ENCODE measurements at regions not wholly inside any gene's neighbourhood (a gene's known extent, or its start where the extent isn't known, plus 50 kb on each side); places are given as distances from the start of the nearest gene placed in this dataset.

DNA sequence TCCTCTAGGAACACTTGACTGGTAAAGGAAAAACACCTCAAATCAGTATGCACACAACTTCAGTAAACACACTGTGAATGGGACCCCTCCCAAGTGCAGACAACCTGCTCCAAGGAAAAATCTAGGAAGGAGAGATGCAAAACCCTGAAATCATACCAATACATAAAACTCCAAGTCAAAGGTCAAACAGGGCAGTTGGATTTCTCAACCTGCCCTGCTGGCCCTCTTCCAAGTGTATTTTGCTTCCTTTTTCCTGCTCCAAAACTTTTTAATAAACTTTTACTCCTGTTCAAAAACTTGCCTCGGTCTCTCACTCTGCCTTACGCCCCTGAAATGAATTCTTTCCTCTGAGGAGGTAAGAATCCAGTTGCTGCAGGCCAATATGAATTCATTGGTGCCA, 665.1 kb downstream of the SORCS1 start:
- dilution Hi-C loops (cut with MboI; ENCODE audit: extremely low pct_ligation_motif_present, low sequenced_read_pairs): no loop called here
- FAIRE-seq: no peak
- no peak for TF ChIP-seq GATA2 (IDR thresholded peaks at IDR 0.05; ENCODE audit: insufficient read depth, insufficient read length, low read depth, low read length)

DNA sequence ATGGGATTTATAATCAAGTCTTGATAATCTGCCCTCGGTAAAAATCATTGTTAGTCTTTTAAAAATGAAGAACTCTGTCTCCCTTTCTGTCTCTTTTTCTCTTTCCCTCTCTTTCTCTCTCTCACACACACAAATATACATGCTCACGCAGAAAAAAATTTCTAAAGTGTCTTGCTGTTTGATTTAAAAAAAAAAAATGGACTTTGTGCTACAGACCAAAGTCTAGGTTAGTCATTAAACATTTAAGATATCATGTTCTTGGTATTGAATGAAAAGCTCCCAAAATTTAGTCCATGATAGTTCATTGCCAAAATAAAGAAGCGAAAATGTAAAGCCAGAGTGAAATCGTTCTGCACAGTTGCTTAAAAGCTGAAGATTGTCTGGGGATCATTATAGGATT, 665.8 kb downstream of the SORCS1 start:
- H3K27ac ChIP-seq (ENCODE audit: insufficient read depth, low read depth, low read length): no peak overlapping the region
- dilution Hi-C loops (cut with MboI; ENCODE audit: extremely low pct_ligation_motif_present, low sequenced_read_pairs): no loop called here

More for the DNA sequence above, 665.1 kb downstream of the SORCS1 start:
- H2AFZ ChIP-seq (ENCODE audit: low read depth, low read length): no peak overlapping the region
- no peak overlapping the region for H3K9ac ChIP-seq (replicated peaks; ENCODE audit: extremely low read depth, insufficient read depth, low read length)
- H3K4me2 ChIP-seq (ENCODE audit: insufficient read depth, low read length): no peak overlapping the region
- H4K20me1 ChIP-seq (replicated peaks; ENCODE audit: control insufficient read depth, extremely low read depth, insufficient read depth, low read length): no peaks in the 10 kb centered on the region
- H3K4me1 ChIP-seq (ENCODE audit: control insufficient read depth, extremely low read depth, insufficient read depth, low read length): no peaks in the 10 kb centered on the region
- POLR2A ChIA-PET: no interaction called here
- H3K4me3 ChIP-seq (replicated peaks in 1 of 3; ENCODE audit: insufficient read depth in 1 of 3, low read depth in 1 of 3, low read length in 3 of 3): no peak overlapping the region
- intact Hi-C loops (cut with micrococcal nuclease): no loop called here
- no peaks in the 10 kb centered on the region for H3K9me1 ChIP-seq (replicated peaks; ENCODE audit: control insufficient read depth, extremely low read depth, insufficient read depth, low read length)
- H3K27ac ChIP-seq (ENCODE audit: insufficient read depth, low read depth, low read length): no peak overlapping the region
- H3K79me2 ChIP-seq (ENCODE audit: control insufficient read depth, insufficient read depth, low read length): no peaks in the 10 kb centered on the region
- CTCF ChIA-PET: no interaction called here
- no peaks in the 10 kb centered on the region for H3K9me3 ChIP-seq (replicated peaks; ENCODE audit: control insufficient read depth, insufficient read depth, low read length)
- no peak for DNase-seq (ENCODE audit: low read depth, low spot score)
- no TSS peak for BruUV-seq (replicated peaks)
- no peaks in the 10 kb centered on the region for H3K36me3 ChIP-seq (ENCODE audit: control insufficient read depth in 2 of 2, extremely low read depth in 1 of 2, insufficient read depth in 2 of 2, low read length in 2 of 2)
- no peaks in the 10 kb centered on the region for H3K27me3 ChIP-seq (ENCODE audit: control insufficient read depth in 2 of 2, insufficient read depth in 2 of 2, low read length in 2 of 2)

More for the DNA sequence above, 665.8 kb downstream of the SORCS1 start:
- no peak overlapping the region for H2AFZ ChIP-seq (ENCODE audit: low read depth, low read length)
- no peaks in the 10 kb centered on the region for H3K9me3 ChIP-seq (replicated peaks; ENCODE audit: control insufficient read depth, insufficient read depth, low read length)
- H3K4me2 ChIP-seq (ENCODE audit: insufficient read depth, low read length): no peak overlapping the region
- ChIA-PET CTCF (no interaction called here), POLR2A (no interaction called here)
- H3K36me3 ChIP-seq (ENCODE audit: control insufficient read depth in 2 of 2, extremely low read depth in 1 of 2, insufficient read depth in 2 of 2, low read length in 2 of 2): no peaks in the 10 kb centered on the region
- FAIRE-seq (no peak), DNase-seq (ENCODE audit: low read depth, low spot score) (no peak)
- no peak overlapping the region for H3K9ac ChIP-seq (replicated peaks; ENCODE audit: extremely low read depth, insufficient read depth, low read length)
- H4K20me1 ChIP-seq (replicated peaks; ENCODE audit: control insufficient read depth, extremely low read depth, insufficient read depth, low read length): no peaks in the 10 kb centered on the region
- no peaks in the 10 kb centered on the region for H3K4me1 ChIP-seq (ENCODE audit: control insufficient read depth, extremely low read depth, insufficient read depth, low read length)
- H3K79me2 ChIP-seq (ENCODE audit: control insufficient read depth, insufficient read depth, low read length): no peaks in the 10 kb centered on the region
- H3K9me1 ChIP-seq (replicated peaks; ENCODE audit: control insufficient read depth, extremely low read depth, insufficient read depth, low read length): no peaks in the 10 kb centered on the region
- TF ChIP-seq JUN (IDR thresholded peaks at IDR 0.05; ENCODE audit: borderline replicate concordance, insufficient read depth, insufficient read length, low read depth): no peak
- no peak for TF ChIP-seq CTCF (IDR thresholded peaks at IDR 0.05; ENCODE audit: extremely low read depth in 1 of 2, insufficient read depth in 1 of 2, low read depth in 1 of 2, low read length in 2 of 2)
- no peak for TF ChIP-seq FOS (IDR thresholded peaks at IDR 0.05; ENCODE audit: borderline replicate concordance, insufficient read depth, low read length)
- TF ChIP-seq POLR2A (IDR thresholded peaks at IDR 0.05; ENCODE audit: low read depth, low read length): no peak
- TF ChIP-seq GATA2 (IDR thresholded peaks at IDR 0.05; ENCODE audit: insufficient read depth, insufficient read length, low read depth, low read length): no peak
- TF ChIP-seq EZH2 (IDR thresholded peaks at IDR 0.05; ENCODE audit: borderline replicate concordance, low read depth, low read length, severe bottlenecking): no peak
- TF ChIP-seq, protein P1, sequence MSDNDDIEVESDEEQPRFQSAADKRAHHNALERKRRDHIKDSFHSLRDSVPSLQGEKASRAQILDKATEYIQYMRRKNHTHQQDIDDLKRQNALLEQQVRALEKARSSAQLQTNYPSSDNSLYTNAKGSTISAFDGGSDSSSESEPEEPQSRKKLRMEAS (IDR thresholded peaks at IDR 0.05; ENCODE audit: insufficient read depth, insufficient read length): no peak
- no peak for TF ChIP-seq MYC (IDR thresholded peaks at IDR 0.05; ENCODE audit: low read depth, low read length)
- no peak for TF ChIP-seq POLR2AphosphoS5 (IDR thresholded peaks at IDR 0.05; ENCODE audit: insufficient read depth, low read depth, low read length)
- no TSS peak for BruUV-seq (replicated peaks)
- intact Hi-C loops (cut with micrococcal nuclease): no loop called here
- no peak overlapping the region for H3K4me3 ChIP-seq (replicated peaks in 1 of 3; ENCODE audit: insufficient read depth in 1 of 3, low read depth in 1 of 3, low read length in 3 of 3)
- no peaks in the 10 kb centered on the region for H3K27me3 ChIP-seq (ENCODE audit: control insufficient read depth in 2 of 2, insufficient read depth in 2 of 2, low read length in 2 of 2)

Measured in endothelial cell of umbilical vein (primary cell).